Ascending aorta (tissue), 2 donors: ENCODE measurements at regions not wholly inside any gene's neighbourhood (a gene's known extent, or its start where the extent isn't known, plus 50 kb on each side); places are given as distances from the start of the nearest gene placed in this dataset.
"Not testable (repeated sequence)": the region's sequence is repeated elsewhere in the genome, so short reads cannot be mapped to it uniquely, and the experiment has no call there.

ENCODE experiments used
- DNase-seq, 2 donors: peaks; one replicate each; pipeline ENCODE4 v3.0.0-alpha.2; 2019; ENCODE audit warnings: low spot score in 2 of 2
- H3K27ac ChIP-seq, 2 donors: fragments of 200-600 bp; sonication (generic); one replicate each; pipeline ENCODE4 v1.5.1; 2016 to 2017; ENCODE audit warnings: mild to moderate bottlenecking in 1 of 2
- H3K27me3 ChIP-seq: fragments of 200-600 bp; sonication (generic); one replicate; pipeline ENCODE4 v1.5.1; 2017
- H3K36me3 ChIP-seq, 2 donors: fragments of 200-600 bp; sonication (generic); one replicate each; pipeline ENCODE4 v1.5.1; 2016
- H3K4me1 ChIP-seq, 2 donors: fragments of 200-600 bp; sonication (generic); one replicate each; pipeline ENCODE4 v1.5.1; 2016 to 2017; ENCODE audit warnings: mild to moderate bottlenecking in 1 of 2
- H3K4me3 ChIP-seq, 2 donors: fragments of 200-600 bp; sonication (generic); one replicate each; pipeline ENCODE4 v1.5.1; 2016 to 2017; ENCODE audit warnings: mild to moderate bottlenecking in 1 of 2
- H3K9me3 ChIP-seq, 2 donors: fragments of 200-600 bp; sonication (generic); one replicate each; pipeline ENCODE4 v1.5.1; 2016
- intact Hi-C: fragments of 100-400 bp; cut with DNase I; formaldehyde crosslinking; loops from one replicate; pipeline ENCODE4 v1.15.1; 2023
- TF ChIP-seq, protein P1 (sequence below), 3 experiments: fragments of 200-600 bp in 2 of 3; fragments of 450-650 bp in 1 of 3; sonication (generic) in 2 of 3; IDR thresholded peaks; one replicate each; pipeline ENCODE4 v1.5.1; 2016 to 2019; ENCODE audit warnings: antibody characterized with exemption in 3 of 3, mild to moderate bottlenecking in 1 of 3, moderate library complexity in 1 of 3

DNA sequence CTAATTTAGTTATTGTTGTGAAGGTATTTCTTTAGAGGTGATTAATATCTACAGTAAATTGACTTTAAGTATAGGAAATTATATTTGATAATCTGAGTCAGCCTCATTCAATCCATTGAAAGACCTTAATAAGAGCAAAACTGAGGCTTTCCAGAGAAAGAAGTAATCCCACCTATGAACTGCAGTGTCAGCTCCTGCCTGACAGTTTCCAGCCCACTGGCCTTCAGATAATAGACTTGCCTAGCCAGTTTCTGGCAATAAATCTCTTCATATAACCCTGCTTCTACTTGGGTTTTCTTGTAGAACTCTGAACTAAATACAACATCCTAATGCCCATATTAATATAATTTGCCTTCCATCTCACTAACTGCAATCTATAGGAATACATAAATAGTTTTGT, 437.9 kb upstream of the UBE2E3 start:
- intact Hi-C loops: no loop called here
- no peaks in the 10 kb centered on the region for H3K4me1 ChIP-seq
- TF ChIP-seq, protein P1, sequence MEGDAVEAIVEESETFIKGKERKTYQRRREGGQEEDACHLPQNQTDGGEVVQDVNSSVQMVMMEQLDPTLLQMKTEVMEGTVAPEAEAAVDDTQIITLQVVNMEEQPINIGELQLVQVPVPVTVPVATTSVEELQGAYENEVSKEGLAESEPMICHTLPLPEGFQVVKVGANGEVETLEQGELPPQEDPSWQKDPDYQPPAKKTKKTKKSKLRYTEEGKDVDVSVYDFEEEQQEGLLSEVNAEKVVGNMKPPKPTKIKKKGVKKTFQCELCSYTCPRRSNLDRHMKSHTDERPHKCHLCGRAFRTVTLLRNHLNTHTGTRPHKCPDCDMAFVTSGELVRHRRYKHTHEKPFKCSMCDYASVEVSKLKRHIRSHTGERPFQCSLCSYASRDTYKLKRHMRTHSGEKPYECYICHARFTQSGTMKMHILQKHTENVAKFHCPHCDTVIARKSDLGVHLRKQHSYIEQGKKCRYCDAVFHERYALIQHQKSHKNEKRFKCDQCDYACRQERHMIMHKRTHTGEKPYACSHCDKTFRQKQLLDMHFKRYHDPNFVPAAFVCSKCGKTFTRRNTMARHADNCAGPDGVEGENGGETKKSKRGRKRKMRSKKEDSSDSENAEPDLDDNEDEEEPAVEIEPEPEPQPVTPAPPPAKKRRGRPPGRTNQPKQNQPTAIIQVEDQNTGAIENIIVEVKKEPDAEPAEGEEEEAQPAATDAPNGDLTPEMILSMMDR (IDR thresholded peaks at IDR 0.05): no peak

DNA sequence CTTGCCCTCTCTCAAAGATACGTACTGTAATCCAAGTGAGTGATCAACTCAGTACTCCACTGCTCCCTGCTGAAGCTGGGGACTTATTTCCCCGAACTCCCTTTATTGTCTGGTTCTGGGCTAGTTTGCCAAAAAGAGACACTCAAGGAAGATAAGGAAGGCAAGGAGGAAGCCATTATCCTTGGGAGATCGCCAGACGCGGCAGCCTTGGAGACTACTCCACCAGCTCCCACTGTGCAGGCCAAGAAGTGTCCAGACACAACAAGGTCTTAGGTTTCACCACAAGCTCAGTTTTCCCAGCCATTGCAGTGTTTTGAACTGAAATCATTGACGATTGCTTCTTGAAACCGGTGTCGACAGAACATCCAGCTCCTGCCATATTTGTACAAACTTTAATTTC, 439.6 kb upstream of the UBE2E3 start:
- no peak overlapping the region for H3K4me3 ChIP-seq
- H3K27ac ChIP-seq: no peak overlapping the region
- DNase-seq: no peak
- intact Hi-C loops: no loop called here
- no peaks in the 10 kb centered on the region for H3K4me1 ChIP-seq
- H3K36me3 ChIP-seq: no peaks in the 10 kb centered on the region
- no peaks in the 10 kb centered on the region for H3K27me3 ChIP-seq
- TF ChIP-seq, protein P1 (IDR thresholded peaks at IDR 0.05): no peak
- H3K9me3 ChIP-seq: no peaks in the 10 kb centered on the region

More for the DNA sequence above, 437.9 kb upstream of the UBE2E3 start:
- no peaks in the 10 kb centered on the region for H3K9me3 ChIP-seq
- H3K27ac ChIP-seq: no peak overlapping the region
- no peaks in the 10 kb centered on the region for H3K27me3 ChIP-seq
- H3K4me3 ChIP-seq: no peak overlapping the region
- no peaks in the 10 kb centered on the region for H3K36me3 ChIP-seq
- no peak for DNase-seq

DNA sequence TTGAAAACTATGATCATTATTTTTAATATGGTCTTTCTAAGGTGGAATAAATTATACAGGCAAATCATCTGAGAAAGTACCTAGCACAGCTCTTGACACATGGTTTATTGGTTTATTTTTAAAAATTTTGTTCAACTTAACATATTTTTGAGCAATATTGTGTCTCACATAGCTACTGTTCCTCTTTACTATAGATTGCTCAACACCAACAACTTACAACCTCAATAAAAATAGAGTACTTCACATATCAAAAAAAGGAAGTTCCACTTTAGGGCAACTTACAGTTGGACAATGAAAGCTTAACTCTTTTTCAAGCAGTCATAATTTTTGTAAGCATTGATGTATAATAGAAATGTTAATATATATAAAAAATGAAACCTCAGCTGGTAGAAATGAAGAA, 440.9 kb upstream of the UBE2E3 start:
- no peaks in the 10 kb centered on the region for H3K9me3 ChIP-seq
- no peaks in the 10 kb centered on the region for H3K4me1 ChIP-seq
- intact Hi-C loops: no loop called here
- no peaks in the 10 kb centered on the region for H3K36me3 ChIP-seq
- H3K27ac ChIP-seq: no peak overlapping the region
- TF ChIP-seq, protein P1 (IDR thresholded peaks at IDR 0.05): no peak
- no peak for DNase-seq
- no peaks in the 10 kb centered on the region for H3K27me3 ChIP-seq
- no peak overlapping the region for H3K4me3 ChIP-seq

DNA sequence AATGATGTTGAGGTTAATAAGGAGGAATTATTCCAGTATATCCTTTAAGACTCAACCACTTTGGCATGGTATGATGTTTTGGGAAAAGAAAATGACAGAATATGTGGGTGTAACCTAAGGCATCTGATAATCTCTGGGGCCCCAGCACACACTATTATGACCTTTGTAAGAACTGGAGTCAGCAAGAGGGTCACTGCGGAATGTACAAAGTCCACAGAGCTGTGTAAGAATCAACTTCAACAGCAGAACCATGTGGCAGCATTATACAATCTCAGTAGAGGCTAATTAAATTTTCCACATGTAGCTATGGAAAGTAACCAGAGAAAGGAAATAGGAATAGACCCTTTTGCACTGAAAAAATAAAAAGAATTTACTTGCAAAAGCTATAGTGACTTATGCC, 445.1 kb upstream of the UBE2E3 start:
- no peaks in the 10 kb centered on the region for H3K27me3 ChIP-seq
- DNase-seq: no peak
- intact Hi-C loops: no loop called here
- H3K27ac ChIP-seq: no peak overlapping the region
- no peaks in the 10 kb centered on the region for H3K36me3 ChIP-seq
- no peak overlapping the region for H3K4me3 ChIP-seq
- no peaks in the 10 kb centered on the region for H3K4me1 ChIP-seq
- H3K9me3 ChIP-seq: no peaks in the 10 kb centered on the region
- TF ChIP-seq, protein P1 (IDR thresholded peaks at IDR 0.05): no peak

DNA sequence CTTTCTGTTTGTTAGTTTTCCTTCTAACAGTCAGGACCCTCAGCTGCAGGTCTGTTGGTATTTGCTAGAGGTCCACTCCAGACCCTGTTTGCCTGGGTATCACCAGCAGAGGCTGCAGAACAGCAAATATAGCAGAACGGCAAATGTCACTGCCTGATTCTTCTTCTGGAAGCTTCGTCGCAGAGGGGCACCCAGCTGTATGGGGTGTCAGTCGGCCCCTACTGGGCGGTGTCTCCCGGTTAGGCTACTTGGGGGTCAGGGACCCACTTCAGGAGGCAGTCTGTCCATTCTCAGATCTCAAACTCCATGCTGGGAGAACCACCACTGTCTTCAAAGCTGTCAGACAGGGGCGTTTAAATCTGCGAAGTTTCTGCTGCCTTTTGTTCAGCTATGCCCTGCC, 448.6 kb upstream of the UBE2E3 start:
- H3K27ac ChIP-seq, H3K4me1 ChIP-seq, DNase-seq, H3K36me3 ChIP-seq, H3K9me3 ChIP-seq, H3K4me3 ChIP-seq, H3K27me3 ChIP-seq, intact Hi-C loops: not testable (repeated sequence)

DNA sequence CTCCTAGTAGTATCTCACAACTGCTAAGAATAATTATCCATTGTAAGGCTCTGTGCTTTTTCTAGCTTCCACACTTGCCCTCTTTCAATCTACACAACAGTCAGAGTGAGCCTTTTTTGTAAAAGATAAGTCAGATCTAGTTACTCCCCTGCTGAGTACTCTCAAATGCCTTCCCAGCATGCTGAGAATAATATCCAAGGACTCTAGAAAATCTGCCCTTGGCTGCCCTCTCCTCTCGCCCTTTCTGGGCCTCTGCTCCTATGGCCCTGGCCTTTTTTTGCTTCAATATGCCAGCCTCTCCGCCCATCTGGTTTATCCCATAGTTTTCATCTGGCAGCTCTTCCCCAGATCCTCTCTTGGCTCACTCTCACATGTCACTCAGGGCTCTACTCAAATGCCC, 455.9 kb upstream of the UBE2E3 start:
- no peaks in the 10 kb centered on the region for H3K27me3 ChIP-seq
- no peaks in the 10 kb centered on the region for H3K36me3 ChIP-seq
- no peaks in the 10 kb centered on the region for H3K9me3 ChIP-seq
- intact Hi-C loops: no loop called here
- H3K4me3 ChIP-seq: no peak overlapping the region
- DNase-seq: no peak
- TF ChIP-seq, protein P1 (IDR thresholded peaks at IDR 0.05): no peak
- no peak overlapping the region for H3K27ac ChIP-seq
- H3K4me1 ChIP-seq: no peaks in the 10 kb centered on the region
